AG04450 (cell line): ENCODE measurements at regions not wholly inside any gene's neighbourhood (a gene's known extent, or its start where the extent isn't known, plus 50 kb on each side); places are given as distances from the start of the nearest gene placed in this dataset.

ENCODE experiments used
- CTCF ChIA-PET: fragments of 300-600, 350-600 bp; formaldehyde crosslinking; extraction: SDS; loops from one replicate; lab custom pipeline; 2022; ENCODE audit warnings: antibody characterized with exemption, inconsistent platforms; lab: Charles Lee
- POLR2A ChIA-PET: fragments of 350-600 bp; formaldehyde crosslinking; extraction: SDS; loops from one replicate; lab custom pipeline; 2021; ENCODE audit warnings: antibody characterized with exemption, inconsistent platforms; lab: Yijun Ruan, JAX
- DNase-seq: peaks from one replicate; pipeline ENCODE4 v3.0.0-alpha.2; 2011; ENCODE audit warnings: low read depth, low spot score
- H3K27ac ChIP-seq: one replicate; pipeline ENCODE4 v1.5.1; 2012; ENCODE audit warnings: low read depth, low read length, control low read depth
- H3K27me3 ChIP-seq: one replicate; pipeline ENCODE4 v1.6.0; 2012; ENCODE audit warnings: low read length; ENCODE audit not compliant: control insufficient read depth, insufficient read depth
- H3K4me3 ChIP-seq: 2 replicates; pipeline ENCODE4 v1.5.1; 2011; ENCODE audit warnings: mild to moderate bottlenecking, low read depth, low read length, control low read depth
- H3K9me3 ChIP-seq: 2 replicates; pipeline ENCODE4 v1.5.1; 2012; ENCODE audit warnings: low read length; ENCODE audit not compliant: control insufficient read depth, insufficient read depth
- TF ChIP-seq, protein P1 (sequence below): IDR thresholded peaks from 2 replicates; pipeline ENCODE4 v1.5.1; 2011; ENCODE audit warnings: low read depth, low read length, control low read depth, inconsistent platforms

DNA sequence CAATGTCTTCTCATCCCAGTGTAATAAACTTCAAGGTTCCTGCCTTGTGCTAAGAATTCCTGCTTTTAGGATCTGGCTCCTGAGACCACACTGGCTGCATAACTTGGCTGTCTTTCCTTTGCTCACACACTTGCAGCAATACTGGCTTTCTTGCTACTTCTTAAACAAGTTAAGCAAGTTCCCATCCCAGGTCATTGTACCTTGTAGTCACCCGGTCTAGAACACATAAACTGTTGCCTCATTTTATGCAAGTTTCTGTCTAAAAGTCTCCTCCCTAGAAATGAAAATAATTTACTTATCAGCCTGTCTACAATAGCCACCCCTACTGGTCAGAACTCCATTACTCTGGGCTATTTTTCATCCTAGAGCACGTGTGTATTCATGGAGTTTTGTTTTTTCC lies 887.9 kb upstream of the FAM98A start:
- CTCF ChIA-PET = no interaction called here

DNA sequence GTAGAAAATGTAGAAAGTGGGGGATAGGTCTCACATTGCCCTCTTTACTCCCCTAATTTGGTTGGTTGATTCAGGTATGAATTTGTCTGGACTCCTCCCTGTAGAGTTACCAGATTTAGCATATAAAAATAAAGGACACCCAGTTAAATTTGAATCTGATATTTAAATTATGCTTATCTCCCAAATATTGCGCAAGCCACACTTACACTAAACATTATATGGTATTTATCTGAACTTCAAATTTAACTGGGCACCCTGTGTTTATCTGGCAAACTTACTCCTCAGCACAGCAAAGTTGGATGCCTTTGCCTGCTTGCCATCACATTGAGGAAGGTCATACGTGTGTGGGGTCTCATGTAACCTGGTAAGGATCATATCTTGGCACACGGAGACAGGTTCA lies 882.4 kb upstream of the FAM98A start:
- CTCF ChIA-PET = no interaction called here
- DNase-seq = no peak
- Histone ChIP-seq H3K27me3 (no peaks in the 10 kb centered on the region), H3K27ac (no peak overlapping the region), H3K9me3 (peaks cover 9% of the 10 kb centered on the region; the same call in 1 of the 2 replicates), H3K4me3 (no peak overlapping the region)
- TF ChIP-seq, protein P1, sequence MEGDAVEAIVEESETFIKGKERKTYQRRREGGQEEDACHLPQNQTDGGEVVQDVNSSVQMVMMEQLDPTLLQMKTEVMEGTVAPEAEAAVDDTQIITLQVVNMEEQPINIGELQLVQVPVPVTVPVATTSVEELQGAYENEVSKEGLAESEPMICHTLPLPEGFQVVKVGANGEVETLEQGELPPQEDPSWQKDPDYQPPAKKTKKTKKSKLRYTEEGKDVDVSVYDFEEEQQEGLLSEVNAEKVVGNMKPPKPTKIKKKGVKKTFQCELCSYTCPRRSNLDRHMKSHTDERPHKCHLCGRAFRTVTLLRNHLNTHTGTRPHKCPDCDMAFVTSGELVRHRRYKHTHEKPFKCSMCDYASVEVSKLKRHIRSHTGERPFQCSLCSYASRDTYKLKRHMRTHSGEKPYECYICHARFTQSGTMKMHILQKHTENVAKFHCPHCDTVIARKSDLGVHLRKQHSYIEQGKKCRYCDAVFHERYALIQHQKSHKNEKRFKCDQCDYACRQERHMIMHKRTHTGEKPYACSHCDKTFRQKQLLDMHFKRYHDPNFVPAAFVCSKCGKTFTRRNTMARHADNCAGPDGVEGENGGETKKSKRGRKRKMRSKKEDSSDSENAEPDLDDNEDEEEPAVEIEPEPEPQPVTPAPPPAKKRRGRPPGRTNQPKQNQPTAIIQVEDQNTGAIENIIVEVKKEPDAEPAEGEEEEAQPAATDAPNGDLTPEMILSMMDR = no peak
- POLR2A ChIA-PET = no interaction called here

More for the DNA sequence above, 887.9 kb upstream of the FAM98A start:
- no peak overlapping the region for H3K27ac ChIP-seq
- TF ChIP-seq, protein P1 = no peak
- no peak for DNase-seq
- H3K27me3 ChIP-seq = no peaks in the 10 kb centered on the region
- H3K9me3 ChIP-seq = peaks cover 11% of the 10 kb centered on the region; the same call in 1 of the 2 replicates
- POLR2A ChIA-PET = no interaction called here
- no peak overlapping the region for H3K4me3 ChIP-seq

DNA sequence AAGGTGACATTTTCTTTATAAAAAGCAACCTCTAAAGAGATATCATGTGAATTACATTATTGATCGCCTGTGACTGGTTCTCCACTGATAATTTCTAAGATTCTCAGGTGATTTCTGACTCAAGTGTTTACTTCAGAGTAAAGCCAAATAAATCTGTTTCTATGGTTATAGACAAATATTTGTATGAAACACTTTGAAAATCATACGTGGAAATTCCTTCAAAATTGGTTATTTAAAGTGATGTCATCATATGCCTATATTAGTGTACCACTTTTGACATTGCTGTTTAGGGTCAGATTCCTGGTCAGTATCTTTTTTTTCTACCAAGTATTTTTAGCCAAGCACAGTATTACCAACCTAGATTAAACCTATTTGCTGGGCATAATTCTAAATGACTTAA lies 881.3 kb upstream of the FAM98A start:
- ChIA-PET POLR2A (no interaction called here), CTCF (no interaction called here)
- H3K27me3 ChIP-seq = no peaks in the 10 kb centered on the region

DNA sequence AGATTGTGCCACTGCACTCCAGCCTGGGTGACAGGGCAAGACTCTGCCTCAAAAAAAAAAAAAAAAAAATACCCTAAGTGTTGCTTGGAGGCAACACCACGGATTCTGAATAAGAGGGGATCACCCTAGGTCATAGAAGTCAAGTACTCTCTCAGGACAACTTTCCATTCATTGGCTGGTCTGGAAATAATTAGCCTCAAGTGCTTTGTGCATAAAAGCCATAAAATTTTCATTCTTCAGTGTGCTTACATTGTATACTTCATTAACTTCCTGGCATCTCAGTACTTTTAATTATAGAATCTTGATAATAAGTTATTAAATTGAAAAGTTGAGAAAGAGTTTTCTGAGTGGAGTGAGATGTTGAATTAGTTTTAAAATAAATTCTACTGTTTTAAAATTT lies 876.1 kb upstream of the FAM98A start:
- ChIA-PET POLR2A (no interaction called here), CTCF (no interaction called here)
- no peak overlapping the region for H3K27ac ChIP-seq
- H3K4me3 ChIP-seq = no peak overlapping the region
- TF ChIP-seq, protein P1 = no peak
- H3K27me3 ChIP-seq = no peaks in the 10 kb centered on the region
- peaks cover 10% of the 10 kb centered on the region; the same call in 1 of the 2 replicates for H3K9me3 ChIP-seq
- no peak for DNase-seq

More for the DNA sequence above, 881.3 kb upstream of the FAM98A start:
- Histone ChIP-seq H3K9me3 (peaks cover 7% of the 10 kb centered on the region; the same call in 1 of the 2 replicates), H3K27ac (no peak overlapping the region), H3K4me3 (no peak overlapping the region)
- TF ChIP-seq, protein P1 = no peak
- no peak for DNase-seq

DNA sequence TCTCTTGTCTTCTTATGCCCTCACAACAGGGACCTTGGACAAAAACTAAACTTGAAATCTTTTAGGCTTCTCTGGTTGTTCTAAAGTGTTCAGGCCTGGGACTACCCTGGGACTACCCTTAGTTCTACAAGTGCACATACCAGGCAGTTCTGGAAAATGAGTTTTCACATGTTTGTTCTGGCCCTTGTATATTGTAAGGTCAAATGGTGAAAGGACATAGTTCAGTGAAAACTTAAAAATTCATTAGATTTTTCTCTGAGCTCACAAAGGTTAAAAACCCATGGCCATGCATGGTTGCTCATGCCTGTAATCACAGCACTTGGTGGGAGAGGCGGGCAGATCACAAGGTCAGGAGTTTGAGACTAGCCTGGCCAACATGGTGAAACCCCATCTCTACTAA lies 875.5 kb upstream of the FAM98A start:
- CTCF ChIA-PET = no interaction called here
- DNase-seq = no peak
- no peak overlapping the region for H3K27ac ChIP-seq
- peaks cover 7% of the 10 kb centered on the region; the same call in 1 of the 2 replicates for H3K9me3 ChIP-seq
- POLR2A ChIA-PET = no interaction called here
- H3K4me3 ChIP-seq = no peak overlapping the region
- TF ChIP-seq, protein P1 = no peak
- no peaks in the 10 kb centered on the region for H3K27me3 ChIP-seq
